ENCODE measurements at regions not wholly inside any gene's neighbourhood (a gene's known extent, or its start where the extent isn't known, plus 50 kb on each side); places are given as distances from the start of the nearest gene placed in this dataset.

GRCh38 chr13:48860364-48860763, 115.3 kb upstream of the FNDC3A start:
- TF ChIP-seq, protein P1, sequence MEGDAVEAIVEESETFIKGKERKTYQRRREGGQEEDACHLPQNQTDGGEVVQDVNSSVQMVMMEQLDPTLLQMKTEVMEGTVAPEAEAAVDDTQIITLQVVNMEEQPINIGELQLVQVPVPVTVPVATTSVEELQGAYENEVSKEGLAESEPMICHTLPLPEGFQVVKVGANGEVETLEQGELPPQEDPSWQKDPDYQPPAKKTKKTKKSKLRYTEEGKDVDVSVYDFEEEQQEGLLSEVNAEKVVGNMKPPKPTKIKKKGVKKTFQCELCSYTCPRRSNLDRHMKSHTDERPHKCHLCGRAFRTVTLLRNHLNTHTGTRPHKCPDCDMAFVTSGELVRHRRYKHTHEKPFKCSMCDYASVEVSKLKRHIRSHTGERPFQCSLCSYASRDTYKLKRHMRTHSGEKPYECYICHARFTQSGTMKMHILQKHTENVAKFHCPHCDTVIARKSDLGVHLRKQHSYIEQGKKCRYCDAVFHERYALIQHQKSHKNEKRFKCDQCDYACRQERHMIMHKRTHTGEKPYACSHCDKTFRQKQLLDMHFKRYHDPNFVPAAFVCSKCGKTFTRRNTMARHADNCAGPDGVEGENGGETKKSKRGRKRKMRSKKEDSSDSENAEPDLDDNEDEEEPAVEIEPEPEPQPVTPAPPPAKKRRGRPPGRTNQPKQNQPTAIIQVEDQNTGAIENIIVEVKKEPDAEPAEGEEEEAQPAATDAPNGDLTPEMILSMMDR (IDR thresholded peaks at IDR 0.05), result no peak
- TF ChIP-seq POLR2A (IDR thresholded peaks at IDR 0.05), result no peak

All from uterus (tissue), 2 donors.